ENCODE measurements at regions not wholly inside any gene's neighbourhood (a gene's known extent, or its start where the extent isn't known, plus 50 kb on each side); places are given as distances from the start of the nearest gene placed in this dataset.

DNA sequence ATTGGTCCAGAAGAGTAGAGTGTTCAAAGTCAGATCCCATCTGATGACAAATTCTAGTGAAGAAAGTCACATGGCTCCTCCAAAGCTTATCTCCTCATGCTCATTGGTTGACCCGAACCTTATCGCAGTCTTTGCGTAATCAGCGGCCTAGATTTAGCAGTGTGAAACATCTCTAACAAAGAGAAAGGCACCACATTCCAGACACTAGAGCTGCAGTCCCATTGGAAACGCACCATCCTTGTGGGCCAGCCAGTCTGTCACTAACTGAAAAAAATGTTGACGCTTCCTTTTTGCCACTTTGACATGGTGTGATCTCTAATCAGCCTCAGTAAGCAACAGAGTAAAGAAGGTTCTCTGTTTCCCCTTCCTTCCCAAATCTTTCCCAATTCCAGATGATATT, 458.0 kb upstream of the WWC1 start:
- H3K27ac ChIP-seq: no peak overlapping the region
- TF ChIP-seq, protein P1, sequence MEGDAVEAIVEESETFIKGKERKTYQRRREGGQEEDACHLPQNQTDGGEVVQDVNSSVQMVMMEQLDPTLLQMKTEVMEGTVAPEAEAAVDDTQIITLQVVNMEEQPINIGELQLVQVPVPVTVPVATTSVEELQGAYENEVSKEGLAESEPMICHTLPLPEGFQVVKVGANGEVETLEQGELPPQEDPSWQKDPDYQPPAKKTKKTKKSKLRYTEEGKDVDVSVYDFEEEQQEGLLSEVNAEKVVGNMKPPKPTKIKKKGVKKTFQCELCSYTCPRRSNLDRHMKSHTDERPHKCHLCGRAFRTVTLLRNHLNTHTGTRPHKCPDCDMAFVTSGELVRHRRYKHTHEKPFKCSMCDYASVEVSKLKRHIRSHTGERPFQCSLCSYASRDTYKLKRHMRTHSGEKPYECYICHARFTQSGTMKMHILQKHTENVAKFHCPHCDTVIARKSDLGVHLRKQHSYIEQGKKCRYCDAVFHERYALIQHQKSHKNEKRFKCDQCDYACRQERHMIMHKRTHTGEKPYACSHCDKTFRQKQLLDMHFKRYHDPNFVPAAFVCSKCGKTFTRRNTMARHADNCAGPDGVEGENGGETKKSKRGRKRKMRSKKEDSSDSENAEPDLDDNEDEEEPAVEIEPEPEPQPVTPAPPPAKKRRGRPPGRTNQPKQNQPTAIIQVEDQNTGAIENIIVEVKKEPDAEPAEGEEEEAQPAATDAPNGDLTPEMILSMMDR (conservative IDR thresholded peaks at IDR 0.05): no peak

DNA sequence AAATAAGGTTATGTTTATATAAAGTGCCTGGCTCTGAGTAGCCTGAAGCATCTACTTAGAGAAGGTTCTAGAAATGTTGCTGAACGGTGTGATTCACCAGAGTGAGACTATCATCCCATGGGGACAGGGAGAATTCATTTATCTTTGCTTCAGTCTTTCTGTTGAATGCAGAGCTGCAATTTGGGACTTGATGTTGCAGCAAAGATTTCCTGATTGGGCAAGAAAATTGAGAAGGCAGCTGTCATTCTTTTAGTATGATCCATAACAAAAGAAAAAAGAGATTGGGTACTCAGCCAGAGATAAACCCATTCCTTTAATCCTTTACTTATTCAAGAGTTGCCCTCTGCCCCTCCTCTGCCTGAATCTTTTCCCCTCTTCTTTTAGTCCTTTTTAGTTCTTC, 456.3 kb upstream of the WWC1 start:
- TF ChIP-seq, protein P1 (conservative IDR thresholded peaks at IDR 0.05): no peak

DNA sequence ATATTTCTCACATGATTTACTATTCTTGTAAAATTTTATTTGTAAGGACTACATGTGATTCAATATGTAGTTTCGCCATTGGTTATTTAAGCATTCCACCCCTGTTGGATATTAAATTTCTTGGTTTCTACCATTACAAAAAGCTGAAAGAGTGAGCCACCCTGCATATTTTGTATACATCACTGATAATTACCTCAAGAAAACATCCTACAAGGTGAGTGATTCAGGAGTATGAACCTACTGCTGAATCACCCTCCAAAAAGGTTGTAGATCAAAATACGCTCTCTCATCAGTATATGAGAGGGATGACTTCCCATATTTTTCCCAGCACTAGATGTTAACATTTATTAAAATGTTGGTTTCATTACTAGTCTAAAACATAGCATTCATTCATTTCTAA, 454.3 kb upstream of the WWC1 start:
- no peak overlapping the region for H3K27ac ChIP-seq
- TF ChIP-seq, protein P1 (conservative IDR thresholded peaks at IDR 0.05): no peak

More for the DNA sequence above, 456.3 kb upstream of the WWC1 start:
- H3K27ac ChIP-seq: no peak overlapping the region

DNA sequence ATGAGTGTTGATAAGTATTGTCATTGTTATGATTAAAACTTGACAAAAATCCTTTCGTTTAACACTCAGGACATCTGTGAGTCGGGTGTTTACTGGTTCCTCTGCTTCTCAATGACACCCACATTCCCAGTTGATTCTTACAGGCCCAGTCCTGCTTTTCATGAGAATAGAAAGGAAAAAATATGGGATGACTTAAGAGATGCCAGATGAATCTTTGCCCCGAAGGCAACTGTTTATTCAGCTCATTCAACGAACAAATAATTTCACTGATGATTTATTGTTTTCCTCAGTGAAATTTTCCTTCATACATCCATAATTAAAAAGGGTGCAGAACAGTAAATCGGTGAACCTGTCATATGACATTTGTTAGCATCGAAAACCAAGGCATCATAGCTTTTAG, 452.4 kb upstream of the WWC1 start:
- TF ChIP-seq, protein P1 (conservative IDR thresholded peaks at IDR 0.05): no peak
- H3K27ac ChIP-seq: no peak overlapping the region

DNA sequence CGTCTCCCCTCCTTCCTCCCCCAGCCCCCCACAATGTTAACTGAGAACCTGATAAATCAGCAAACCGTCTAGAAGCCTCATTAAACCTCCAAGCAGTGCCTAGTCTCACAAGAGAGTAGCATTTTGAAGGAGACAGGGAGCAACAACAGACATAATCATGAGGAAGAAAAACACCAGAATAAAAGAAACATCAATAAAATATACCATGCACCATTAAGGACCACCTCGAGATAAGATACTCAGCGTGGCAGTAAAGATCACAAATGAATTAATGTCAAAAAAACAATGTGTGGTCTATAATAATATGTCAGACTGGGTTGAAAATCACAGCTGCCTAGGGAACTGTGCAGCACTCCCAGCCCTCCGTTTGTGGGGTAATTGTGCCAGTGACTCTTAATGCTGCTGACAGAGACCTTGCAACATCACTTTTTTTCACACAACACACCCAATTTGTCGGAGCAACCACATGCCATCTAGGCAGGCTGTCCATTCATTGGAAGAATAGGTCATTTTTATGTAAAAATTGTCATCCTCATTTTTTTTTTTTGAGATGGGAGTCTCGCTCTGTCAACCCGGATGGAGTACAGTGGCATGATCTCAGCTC, 450.8 kb upstream of the WWC1 start:
- TF ChIP-seq, protein P1 (conservative IDR thresholded peaks at IDR 0.05): no peak
- no peak overlapping the region for H3K27ac ChIP-seq

DNA sequence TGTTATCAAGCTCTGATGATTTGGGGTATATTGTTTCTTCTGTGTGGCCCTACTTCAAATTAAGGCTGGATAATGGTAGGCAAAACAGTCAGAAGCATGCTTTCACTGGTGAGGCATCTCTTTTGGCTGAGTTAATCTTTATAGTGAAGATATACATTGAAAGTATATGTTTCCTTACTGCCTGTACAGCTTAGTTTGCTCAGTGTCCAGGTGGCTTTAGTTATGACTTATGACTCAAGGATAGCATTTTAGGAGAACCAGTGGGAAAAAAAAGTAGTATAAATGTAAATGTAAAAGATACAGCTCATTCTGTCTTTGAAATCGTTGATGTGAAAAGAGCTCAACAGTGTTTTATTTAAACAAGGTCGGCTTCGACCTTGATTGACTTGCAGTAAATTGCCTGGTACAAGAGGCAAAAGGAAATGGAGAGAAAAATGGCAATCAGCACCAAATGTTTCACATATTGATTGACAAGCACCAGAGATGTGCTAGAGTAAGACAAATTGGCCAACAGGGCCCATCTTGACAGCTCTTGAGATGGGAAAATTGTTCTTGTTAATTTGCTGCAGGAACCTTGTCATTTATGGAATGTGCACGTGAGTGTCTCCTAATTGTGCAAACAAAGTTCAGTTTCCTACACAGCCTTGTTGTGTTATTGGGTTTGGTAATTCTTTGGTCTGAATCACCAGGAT, 447.4 kb upstream of the WWC1 start:
- H3K27ac ChIP-seq: no peak overlapping the region
- TF ChIP-seq, protein P1 (conservative IDR thresholded peaks at IDR 0.05): no peak

DNA sequence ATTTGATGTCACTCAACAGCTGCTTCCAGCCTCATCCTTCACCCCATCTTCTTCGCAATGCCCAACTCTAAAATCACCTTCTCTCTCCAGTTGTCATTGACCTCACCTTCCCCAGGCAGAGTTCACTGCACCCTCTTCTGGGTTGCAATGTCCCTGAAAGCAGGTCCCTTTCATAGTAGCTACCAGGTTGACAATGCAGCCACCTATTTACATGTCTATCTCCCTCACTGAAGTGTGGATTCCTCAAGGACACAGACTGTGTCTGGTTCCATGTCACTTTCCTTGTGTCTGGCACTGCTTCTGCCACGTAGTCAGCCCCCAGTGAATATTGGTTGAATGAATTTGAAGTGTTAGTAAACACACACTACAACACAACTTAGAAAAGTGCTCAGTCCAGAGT, 445.5 kb upstream of the WWC1 start:
- TF ChIP-seq, protein P1 (conservative IDR thresholded peaks at IDR 0.05): no peak

More for the DNA sequence above, 445.5 kb upstream of the WWC1 start:
- H3K27ac ChIP-seq: no peak overlapping the region
